Right forelimb (tissue), 1 donor: ENCODE measurements at regions not wholly inside any gene's neighbourhood (a gene's known extent, or its start where the extent isn't known, plus 50 kb on each side); places are given as distances from the start of the nearest gene placed in this dataset.

ENCODE experiments used
- DNase-seq: peaks from one replicate; pipeline ENCODE4 v3.0.0-alpha.2; 2018

DNA sequence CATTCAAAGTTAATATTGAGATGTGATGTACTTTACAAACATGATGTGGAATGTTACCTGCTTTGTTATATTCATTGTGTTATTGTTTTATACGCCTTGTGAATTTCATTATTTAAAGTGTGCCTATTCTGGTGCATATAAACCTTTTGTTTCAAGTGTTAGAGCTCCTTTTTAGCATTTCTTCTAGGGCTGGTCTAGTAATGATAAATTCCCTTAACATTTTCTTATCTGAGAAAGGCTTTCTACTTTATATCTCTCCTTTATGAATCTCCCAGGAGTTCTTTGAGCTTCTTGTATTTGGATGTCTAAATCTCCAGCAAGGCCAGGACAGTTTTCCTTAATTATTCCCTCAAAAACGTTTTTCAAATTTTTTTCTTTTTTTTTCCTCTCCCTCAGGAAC is 1005.6 kb downstream of the IGSF11 start:
- no peak for DNase-seq

DNA sequence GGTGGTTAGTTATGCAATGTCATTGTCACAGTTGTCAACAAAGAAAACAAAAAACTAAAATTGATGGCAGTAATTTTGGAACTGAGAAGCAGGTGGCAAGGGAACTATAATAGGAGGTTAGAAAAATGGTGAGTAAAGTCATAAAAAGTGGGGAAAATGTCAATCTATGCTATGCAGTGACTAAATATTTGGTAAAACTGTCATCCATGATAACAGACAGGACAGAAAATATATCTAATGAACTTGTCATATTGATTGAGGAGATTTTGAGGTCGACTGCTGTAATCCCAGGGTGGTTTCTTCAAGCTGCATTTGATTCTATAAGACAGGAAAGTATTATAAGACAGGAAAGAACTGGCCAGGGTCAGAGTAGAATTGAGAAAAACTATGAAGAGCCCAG is 998.4 kb downstream of the IGSF11 start:
- no peak for DNase-seq

DNA sequence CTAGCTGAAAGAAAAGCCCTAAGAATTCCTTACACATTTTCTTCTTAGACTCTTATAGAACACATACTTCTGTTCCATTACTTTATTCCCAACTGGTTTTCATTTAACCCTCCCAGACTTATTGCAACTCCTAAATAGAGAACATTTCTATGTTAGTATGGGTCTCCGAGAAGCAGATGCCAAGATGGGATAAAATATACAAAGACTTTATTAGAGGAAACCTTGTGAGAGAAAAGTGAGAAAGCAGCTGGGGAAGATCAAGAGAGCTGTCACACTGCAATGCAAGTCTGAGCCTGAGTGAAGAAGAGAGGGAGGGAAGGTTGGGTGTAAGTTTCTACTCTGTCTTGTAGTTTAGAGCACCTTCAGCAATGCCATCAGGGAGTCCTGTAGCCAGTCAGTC is 979.3 kb downstream of the IGSF11 start:
- no peak for DNase-seq

DNA sequence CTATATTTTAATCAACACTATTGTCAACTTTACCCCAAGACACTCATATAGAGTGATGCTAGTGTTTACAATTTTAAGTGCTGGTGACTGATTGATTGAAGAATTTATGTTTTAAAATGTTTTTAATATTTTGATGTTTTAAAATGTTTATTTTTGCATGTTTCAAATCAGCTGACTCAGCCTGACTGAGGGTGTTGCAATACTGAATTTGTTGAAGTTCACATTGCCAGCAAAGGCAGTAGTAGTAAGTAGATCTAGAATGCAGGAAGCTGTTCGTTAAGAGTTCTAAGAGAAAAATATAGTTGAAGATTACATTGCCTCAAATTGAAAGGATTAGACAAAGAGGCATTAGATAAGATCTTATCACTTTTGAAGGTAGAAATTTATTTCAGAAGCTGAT is 977.6 kb downstream of the IGSF11 start:
- no peak for DNase-seq

DNA sequence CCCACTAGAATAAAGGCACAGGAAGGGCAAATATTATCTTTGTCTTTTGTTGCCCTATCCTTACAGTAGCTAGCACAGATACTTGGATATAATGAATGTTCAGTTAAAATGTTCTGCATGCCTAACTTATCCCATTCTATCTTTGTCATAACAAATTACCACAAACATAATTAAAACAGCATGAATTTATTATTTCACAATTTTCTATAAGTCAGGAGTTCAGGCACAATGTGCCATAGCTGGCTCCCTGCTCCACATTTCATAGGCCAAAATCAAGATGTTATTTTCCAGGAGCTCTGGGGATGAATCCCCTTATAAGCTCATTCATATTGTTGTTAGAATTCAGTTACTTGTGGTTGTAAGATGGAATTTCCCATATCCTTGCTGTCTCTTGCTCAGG is 975.5 kb downstream of the IGSF11 start:
- DNase-seq: no peak

DNA sequence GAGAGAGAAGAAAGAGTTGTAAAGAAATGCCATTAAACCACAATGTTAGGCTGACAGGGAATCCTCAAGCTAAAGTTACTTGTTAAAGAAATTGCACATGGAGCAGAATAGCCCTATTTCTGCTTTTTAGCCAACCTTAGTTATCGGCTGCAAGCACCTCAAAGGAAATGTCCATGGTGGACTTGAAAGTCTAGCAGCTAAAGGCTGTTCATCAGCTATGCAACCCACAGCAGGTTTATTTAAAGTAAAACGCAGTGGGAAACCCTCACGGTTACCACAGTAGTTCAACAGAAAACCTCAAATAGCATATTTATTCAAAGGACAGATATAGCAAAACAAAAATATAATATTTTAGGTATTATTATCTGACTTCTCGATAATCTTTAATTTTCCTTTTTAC is 967.2 kb downstream of the IGSF11 start:
- no peak for DNase-seq

DNA sequence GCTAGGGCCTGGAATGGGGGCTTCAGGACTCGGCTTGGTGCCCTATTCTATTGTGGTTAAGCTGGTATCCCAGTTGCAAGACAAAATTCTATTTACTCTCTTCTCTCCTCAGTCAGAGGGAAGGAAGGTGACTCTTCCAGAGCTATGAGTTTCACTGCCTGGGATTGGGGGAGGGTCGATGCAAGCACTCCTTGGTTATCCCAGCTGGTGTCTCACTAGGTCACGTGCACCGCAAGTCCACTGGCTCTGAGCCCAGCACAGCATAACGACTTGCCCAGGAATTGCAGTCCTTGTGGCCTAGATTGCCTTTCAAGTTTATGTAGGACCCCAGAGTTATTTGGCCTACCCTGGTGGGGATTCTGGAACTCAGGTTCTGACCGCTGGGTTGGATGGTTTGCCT is 958.8 kb downstream of the IGSF11 start:
- DNase-seq: no peak

DNA sequence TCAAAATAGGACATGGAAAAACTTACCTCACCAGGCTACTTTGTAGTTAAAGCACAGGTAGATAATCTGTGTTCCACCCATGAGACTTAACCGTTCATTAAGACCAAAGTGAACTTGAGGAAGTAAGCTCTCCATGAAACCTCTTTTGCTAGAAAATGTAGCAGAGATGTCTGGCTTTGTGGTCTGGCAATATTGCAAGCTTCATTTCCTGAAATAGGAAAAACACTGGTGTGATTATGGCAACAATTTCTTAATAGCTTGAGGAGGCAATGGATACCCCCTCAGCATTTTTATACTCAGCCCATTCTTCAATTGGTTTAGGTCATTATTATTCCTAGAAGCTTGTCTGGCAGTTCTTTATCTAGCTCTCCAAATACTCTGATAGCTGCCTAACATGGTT is 957.3 kb downstream of the IGSF11 start:
- no peak for DNase-seq

DNA sequence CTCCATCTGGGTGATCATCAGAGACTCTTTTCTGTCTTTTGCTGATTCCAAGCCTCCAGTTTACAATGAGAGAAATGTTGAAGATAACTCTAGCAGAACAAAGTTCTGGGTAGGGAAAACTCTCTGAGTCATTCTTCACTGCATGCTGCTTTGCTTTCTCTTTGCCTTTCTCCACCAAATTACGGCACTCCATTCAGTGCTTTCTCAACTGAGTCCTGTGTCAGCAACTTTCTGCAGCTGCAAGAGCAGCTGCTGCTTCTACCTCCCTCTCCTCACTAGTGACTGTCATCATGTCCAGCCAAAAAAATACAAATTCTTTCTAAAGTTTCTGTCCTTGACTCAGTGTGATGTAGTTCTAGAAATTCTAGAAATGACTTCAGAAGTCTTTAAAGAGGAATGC is 953.8 kb downstream of the IGSF11 start:
- DNase-seq: no peak

DNA sequence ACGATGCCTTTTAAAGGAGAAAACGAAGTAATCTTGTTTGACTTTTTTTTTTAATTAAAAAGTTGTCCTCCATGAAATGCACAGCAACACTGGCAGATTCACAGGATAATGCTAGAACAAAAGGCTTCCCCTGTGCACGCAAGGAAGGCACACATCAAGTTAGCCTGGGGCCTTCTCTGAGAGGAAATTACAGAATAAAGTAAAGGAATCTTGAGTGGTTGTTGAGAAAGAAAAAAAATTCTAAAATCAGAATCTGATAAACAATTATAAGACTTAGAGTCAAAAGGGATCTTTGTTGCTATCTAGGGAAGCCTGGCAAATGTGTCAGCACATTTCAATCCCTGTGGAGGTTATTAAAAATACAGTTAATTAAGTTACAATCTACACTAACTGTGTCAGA is 946.0 kb downstream of the IGSF11 start:
- DNase-seq: no peak

DNA sequence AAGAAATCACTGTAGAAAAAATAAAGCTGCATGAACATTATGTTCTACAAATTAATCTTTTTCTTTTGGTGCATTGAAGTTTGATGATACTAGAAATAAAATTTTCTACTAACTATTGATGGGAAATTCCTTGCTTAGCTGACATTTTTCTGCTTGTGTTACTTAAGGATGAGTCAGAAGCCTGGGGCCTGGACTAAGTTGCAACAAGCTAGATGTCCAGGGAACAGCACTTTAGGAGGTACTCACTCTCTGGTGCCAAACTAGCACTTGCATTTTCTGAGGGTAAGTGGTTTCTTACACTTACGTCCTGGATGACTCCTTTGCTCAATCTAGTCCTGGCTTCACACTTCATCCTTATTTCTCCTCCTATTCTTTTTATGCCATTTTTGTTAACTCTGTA is 945.1 kb downstream of the IGSF11 start:
- no peak for DNase-seq

DNA sequence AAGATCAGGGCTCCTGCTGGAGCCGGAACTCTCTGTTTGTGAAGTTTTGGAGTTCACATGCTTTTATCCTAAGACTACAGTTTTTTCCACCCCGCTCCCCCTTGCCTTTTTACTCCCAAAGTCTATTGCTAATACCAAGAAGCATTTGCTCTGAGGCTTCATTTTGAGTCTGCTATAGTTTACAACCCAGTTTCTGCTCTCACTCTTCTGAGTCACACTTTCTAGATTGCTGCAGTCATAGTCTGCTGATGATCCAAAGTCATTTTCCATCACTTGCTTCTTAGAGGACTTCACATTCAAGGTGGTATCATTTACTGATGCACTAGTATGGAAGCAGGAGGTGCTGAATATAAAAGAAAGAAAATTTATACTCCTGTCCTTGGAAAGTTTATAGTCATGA is 937.4 kb downstream of the IGSF11 start:
- no peak for DNase-seq

DNA sequence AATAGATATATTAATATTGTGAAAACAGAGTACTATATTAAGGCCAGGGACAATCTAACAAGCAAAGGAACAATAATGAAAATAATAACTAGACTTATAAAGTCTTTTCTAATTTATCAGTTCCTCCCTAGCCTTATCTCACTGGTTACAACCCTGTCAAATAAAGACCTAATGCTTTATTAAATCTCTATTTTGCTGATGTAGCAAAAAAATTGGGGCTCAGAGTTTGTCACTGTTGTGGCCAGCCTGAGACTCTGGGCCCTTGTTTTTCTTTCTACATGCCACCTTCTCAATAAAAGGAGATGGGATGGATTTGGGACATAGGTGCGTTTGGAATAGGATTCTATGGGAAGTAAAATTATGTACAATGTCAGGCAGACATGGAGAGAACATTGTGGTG is 937.0 kb downstream of the IGSF11 start:
- DNase-seq: no peak

DNA sequence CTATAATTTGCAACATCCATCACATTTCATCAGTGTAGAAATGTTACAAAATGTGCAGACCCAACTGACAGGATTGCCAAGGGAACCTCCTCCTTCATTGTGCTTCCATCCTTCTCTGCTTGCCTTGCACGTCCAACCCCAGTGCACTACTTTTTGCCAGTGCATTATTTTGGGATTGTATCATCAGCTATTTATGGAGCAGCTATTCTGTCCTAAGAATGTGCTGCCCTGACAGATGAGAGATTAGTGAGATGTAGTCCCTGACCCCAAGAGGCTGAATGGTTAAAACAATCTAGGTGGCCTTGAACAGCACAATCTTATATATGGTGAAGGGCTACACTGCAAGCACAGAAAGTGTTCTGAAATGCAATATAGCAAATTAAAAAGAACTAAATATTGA is 935.8 kb downstream of the IGSF11 start:
- DNase-seq: no peak

DNA sequence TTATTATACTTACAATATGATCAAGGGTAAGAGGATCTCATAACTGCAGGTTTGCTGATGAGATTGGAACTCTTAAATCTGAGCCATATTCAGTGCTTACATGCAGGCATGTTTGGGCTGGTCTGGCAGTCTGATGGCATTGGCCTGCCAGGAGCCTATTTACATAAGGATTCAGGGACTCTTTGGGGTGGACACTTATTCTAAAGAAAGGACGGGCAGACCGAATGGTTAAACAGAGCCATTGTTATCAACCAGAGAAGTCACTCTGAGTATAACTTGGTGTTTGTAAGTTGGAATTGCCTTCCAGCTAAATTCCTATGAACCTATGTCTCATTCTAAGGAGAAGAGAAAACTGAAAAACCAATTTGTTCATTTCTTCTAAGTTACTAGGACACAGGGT is 932.8 kb downstream of the IGSF11 start:
- DNase-seq: no peak

DNA sequence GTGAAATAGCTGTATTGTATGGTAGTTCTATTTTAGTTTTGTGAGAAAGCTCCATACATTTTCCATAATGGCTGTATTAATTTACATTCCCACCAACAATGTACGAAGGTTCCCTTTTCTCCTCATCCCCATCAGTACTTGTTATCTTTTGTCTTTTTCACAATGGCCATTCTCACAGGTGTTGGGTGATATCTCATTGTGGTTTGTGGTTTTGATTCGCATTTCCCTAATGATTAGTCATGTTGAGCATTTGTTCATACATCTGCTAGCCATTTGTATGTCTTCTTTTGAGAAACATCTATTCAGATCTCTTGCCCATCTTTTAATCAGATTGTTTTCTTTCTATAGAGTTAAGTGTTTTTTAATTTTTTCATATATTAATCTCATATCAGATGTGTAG is 931.9 kb downstream of the IGSF11 start:
- no peak for DNase-seq

DNA sequence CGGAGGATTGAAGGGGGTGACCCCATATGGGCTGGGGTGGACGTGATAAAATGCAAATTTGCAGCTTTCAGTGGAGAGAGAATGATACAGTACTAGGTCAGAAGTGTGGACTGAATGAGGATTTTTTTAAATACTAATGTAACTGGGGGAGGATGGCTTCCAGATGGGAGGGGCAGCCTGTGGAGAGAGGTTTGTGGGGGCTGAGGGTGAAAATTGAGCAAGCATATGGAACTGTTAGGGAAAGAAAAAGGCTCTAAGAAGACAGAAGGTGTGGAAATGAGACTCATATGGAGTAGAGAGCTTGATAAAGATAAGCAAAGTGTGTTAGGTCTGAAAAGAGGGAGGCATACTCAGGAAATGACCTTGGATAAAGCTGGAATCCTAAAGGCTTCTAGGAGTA is 926.4 kb downstream of the IGSF11 start:
- no peak for DNase-seq

DNA sequence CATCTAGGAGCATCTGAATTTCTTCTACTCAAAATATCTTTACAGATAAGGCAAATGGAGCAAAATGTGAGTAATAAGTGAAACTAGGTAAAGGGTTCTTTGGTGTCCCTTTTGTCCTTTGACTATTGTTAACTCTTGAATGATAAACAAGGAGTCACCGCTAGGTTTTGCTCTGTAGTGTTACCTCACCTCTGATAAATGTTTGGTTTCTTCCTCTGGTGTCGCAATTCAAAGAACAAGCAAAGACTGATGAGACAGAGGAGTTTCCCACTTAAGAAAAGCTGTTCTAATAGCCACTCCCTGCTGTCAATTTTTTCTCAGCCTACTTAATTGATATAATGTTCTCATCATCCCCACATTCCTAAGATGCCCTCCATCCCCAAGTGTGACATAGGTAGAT is 925.9 kb downstream of the IGSF11 start:
- no peak for DNase-seq

DNA sequence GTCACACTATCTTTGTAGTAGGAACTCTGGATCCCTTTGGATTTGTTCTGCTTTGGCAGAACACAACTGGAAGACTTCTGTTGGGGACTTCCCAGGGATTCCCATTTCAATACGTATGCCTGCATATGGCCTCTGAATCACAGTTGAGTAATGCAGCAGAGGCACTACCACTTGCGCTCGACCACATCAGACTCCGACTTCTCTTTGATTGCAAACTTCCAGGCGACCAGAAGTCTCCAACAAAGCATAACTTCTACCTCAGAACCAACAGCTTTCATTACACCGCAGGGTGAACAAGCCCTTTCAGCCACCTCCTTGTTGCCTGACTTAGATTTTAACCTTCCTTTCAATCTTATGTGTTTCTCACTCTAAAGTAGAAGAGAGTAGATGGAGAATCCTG is 924.4 kb downstream of the IGSF11 start:
- DNase-seq: no peak

DNA sequence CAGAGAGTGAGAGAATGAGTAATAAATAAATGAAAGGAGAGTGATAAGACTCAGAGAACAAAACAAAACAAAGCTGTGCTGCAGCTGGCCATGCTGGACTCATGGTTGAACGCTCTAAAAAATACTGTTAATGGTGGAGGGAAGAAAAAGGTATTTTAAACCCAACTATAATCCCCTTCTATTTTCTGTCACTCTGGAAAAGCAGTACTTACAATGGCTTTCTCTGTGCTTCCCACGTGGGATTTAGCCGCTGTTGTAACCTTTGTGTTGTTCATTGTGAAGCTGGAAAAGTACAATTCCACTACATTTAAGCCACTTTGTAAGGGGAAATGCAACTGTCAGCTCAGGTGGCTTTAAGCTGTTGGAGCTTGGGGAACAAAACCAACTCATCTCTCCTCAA is 917.7 kb downstream of the IGSF11 start:
- no peak for DNase-seq

DNA sequence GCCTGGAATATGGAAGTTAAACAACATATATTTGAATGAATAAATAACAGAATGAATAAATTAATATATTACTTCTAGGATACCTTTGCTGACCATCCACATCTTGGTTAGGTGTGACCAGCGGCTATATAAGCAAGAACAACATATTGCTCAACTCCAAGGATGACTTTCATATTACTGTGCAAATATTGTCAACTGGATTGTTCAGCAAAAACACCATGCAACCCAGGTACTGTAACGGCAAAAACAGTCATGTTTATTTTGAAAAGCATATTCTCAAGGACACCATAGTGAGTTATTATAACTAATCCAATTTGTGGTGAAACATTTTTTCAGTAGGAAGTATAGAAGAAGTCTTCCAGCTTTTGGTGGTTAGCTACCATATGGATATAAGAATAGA is 907.9 kb downstream of the IGSF11 start:
- no peak for DNase-seq

DNA sequence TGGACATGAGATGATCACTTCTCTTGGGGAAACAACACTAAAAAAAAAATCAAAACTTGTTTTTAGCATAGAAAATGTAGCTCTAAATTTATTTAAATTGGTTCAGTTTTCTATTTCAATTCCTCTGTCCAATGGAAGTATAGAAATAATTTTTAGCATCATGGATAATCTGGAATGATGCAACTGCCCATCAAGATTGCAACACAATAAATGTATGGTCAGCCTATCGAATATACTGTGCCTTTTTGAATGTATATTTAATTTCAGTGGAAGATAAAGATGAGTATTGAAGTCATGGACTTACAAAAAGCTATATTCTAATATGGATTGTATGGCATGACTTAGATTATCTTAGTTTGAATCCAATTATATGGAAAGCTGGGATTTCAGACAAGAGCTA is 906.7 kb downstream of the IGSF11 start:
- DNase-seq: no peak

DNA sequence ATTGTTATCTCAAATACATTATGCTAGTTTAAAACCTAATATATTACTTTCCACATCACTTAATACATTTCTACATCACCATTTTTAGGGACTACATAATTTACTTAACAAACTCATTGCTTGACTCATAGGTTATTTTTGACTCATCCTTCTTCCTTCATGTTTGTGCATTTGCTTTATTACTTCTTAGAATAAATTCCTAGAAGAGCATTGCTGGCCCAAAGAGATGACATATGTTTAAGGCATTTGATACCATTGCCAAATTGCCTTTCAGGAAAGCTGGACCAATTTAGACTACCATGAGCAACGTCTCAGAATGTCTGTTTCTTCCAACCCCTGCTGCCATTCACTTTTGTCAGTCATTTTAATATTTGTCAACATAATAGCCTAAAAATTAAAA is 905.8 kb downstream of the IGSF11 start:
- DNase-seq: no peak

DNA sequence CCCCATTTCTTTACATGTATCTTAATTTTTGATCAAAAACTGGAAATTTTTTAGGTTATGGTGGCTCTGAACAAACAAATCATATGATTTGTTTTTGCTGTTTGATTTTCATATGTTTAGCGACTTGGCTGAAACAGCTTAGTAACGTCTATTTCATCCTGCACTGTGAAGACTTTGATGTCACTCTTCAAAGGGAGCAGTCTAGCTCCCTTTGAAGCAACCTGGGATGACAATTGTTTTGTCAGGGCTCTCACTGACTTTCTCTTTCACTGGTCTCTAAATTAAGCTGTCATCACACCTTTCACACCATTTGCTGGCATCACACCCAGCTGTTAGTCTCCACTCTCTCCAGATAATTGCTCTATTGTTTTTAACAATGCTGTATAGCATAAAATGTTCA is 896.9 kb downstream of the IGSF11 start:
- DNase-seq: no peak

DNA sequence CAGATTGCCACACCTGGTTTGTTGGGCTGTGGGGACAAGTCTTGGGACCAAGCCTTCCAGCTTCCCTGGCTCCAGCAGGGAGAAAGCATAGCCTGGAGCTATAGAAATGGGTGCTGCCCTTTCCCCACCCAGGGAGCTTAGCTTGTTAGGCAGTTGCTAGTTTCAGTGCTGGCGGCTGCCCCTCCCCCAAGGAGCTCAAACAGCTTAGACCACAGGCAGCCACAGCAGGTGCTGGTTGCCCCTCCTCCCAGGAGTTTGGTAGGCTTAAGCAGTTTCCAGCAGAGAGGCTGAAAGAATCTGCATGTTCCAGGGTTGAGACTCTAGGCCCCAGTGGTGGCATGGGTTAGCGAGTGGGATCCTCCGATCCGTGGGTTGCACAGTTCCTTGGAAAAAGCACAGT is 889.7 kb downstream of the IGSF11 start:
- no peak for DNase-seq

DNA sequence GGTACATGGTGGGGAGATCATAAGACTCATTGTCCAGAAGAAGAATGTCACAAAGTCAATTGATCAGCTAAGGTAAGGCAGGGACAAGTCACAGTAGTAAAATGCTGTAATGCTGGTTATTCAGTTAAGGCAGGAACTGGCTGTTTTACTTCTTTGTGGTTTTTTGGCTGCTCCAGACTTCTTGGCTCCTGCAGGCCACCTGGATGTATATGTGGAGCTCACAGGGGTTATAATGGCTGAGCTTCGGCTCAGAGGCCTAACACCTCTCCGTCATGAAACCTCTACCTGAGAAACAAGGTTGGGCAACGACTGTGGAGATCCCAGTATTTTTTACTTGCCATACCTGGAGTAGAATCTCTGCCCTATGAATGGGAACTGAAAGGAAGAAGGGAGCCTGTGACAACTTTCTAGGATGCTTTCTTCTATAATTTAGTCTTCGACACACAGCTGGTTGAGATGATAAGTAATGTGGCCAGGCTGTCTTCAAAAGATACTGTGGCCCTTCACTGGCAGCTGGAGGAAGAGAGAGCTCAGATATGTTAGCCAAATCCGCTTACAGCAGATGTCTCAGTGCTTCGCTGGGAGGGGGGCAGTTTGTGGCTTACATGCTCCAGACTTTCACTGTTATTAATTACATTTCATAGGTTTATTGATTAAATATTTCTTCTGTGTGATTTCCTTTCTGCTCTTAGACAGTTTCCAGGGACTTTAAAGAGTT is 887.8 kb downstream of the IGSF11 start:
- DNase-seq: no peak
